Neural crest cell (in vitro differentiated cells): ENCODE measurements at regions not wholly inside any gene's neighbourhood (a gene's known extent, or its start where the extent isn't known, plus 50 kb on each side); places are given as distances from the start of the nearest gene placed in this dataset.
"Not testable (repeated sequence)": the region's sequence is repeated elsewhere in the genome, so short reads cannot be mapped to it uniquely, and the experiment has no call there.

ENCODE experiments used
- DNase-seq: peaks from one replicate; pipeline ENCODE4 v3.0.0; 2021; ENCODE audit warnings: low read depth, mixed read lengths, low spot score
- H3K27ac Mint-ChIP-seq: one replicate; pipeline ENCODE4 v1.8.0; 2021; ENCODE audit warnings: mild to moderate bottlenecking, mixed read lengths; ENCODE audit not compliant: unreplicated experiment
- H3K27me3 Mint-ChIP-seq: 2 replicates; pipeline ENCODE4 v1.8.0; 2021; ENCODE audit warnings: low read depth, mild to moderate bottlenecking, mixed read lengths
- H3K36me3 Mint-ChIP-seq: 2 replicates; pipeline ENCODE4 v1.8.0; 2021; ENCODE audit warnings: low read depth, mild to moderate bottlenecking, mixed read lengths
- H3K4me1 Mint-ChIP-seq: 2 replicates; pipeline ENCODE4 v1.8.0; 2021; ENCODE audit warnings: mixed read lengths
- H3K4me3 Mint-ChIP-seq: one replicate; pipeline ENCODE4 v1.8.0; 2021; ENCODE audit warnings: mild to moderate bottlenecking, mixed read lengths
- H3K9me3 Mint-ChIP-seq: 2 replicates; pipeline ENCODE4 v1.8.0; 2021; ENCODE audit warnings: mixed read lengths
- TF ChIP-seq, protein P1 (sequence below): fragments of 200-600 bp; sonication (generic); conservative IDR thresholded peaks from 2 replicates; pipeline ENCODE4 v1.5.0; 2021; ENCODE audit warnings: antibody characterized with exemption, mild to moderate bottlenecking

DNA sequence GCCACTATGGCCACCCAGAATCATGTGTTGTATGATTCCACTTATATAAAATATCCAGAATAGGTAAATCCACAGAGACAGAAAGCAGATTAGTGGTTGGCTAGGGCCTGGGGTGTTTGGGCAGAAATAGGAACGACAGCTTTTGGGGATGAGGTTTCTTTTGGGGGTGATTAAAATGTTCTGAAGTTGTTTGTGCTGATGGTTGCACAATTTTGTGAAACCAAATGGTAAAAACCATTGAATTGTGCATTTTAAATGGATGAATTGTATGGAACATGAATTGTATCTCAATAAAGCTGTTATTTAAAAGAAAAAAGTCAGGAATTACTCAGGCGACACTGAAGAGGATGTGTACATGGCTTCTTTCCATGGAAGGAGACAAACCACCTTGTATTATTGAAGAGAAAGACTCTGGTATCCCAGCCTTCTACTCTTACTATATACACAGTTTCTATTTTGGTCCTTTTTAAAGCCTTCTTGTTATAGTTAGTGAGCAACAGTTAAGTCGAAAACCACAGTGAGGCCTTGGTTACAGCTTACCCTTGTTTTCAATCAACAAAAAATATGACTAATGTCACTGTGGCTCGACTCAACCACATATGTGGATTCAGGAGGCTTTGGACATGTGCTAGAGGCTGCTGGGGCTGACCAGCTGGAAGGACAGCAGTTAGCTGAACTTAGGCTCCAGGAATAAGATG is 57.1 kb upstream of the KMT2E start:
- no peak for DNase-seq
- Mint-ChIP-seq H3K4me3 (no peak overlapping the region), H3K27ac (no peak overlapping the region), H3K4me1 (peaks cover 5% of the 10 kb centered on the region), H3K36me3 (no peaks in the 10 kb centered on the region), H3K9me3 (no peaks in the 10 kb centered on the region), H3K27me3 (no peaks in the 10 kb centered on the region)
- TF ChIP-seq, protein P1, sequence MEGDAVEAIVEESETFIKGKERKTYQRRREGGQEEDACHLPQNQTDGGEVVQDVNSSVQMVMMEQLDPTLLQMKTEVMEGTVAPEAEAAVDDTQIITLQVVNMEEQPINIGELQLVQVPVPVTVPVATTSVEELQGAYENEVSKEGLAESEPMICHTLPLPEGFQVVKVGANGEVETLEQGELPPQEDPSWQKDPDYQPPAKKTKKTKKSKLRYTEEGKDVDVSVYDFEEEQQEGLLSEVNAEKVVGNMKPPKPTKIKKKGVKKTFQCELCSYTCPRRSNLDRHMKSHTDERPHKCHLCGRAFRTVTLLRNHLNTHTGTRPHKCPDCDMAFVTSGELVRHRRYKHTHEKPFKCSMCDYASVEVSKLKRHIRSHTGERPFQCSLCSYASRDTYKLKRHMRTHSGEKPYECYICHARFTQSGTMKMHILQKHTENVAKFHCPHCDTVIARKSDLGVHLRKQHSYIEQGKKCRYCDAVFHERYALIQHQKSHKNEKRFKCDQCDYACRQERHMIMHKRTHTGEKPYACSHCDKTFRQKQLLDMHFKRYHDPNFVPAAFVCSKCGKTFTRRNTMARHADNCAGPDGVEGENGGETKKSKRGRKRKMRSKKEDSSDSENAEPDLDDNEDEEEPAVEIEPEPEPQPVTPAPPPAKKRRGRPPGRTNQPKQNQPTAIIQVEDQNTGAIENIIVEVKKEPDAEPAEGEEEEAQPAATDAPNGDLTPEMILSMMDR: no peak

DNA sequence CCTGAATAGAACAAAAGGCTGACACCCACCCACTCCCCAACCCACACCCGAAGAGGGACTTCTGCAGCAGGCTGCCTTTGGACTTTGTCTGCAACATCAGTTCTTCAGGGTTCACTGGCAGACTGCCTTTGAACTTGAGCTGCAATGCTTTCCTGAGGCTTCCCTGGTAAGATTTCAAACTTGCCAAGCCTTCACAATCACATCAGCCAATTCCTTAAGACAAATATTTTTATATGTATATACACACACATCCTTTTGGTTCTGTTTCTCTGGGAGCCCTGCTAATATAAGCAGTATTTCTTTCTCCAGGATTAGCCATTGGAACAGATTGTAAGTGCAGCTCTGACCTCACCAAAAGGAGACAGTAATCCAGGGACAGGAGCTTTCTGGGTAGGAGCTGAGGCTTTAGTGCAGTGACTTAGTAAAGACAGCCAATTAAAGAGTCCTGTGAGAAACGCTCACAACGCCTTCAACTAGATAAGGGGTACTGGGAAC is 55.6 kb upstream of the KMT2E start:
- no peaks in the 10 kb centered on the region for H3K36me3 Mint-ChIP-seq
- no peaks in the 10 kb centered on the region for H3K27me3 Mint-ChIP-seq
- H3K9me3 Mint-ChIP-seq: no peaks in the 10 kb centered on the region
- H3K27ac Mint-ChIP-seq: no peak overlapping the region
- no peak for DNase-seq
- TF ChIP-seq, protein P1: no peak
- no peak overlapping the region for H3K4me3 Mint-ChIP-seq
- peaks cover 5% of the 10 kb centered on the region for H3K4me1 Mint-ChIP-seq

DNA sequence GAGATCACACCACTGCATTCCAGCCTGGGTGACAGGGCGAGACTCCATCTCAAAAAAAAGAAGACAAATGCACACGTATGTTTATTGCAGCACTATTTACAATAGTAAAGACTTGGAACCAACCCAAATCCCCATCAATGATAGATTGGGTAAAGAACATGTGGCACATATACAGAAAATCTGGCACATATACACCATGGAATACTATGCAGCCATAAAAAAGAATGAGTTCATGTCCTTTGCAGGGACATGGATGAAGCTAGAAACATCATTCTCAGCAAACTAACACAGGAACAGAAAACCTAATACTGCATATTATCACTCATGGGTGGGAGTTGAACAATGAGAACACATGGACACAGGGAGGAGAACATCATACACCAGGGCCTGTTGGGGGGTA is 54.5 kb upstream of the KMT2E start:
- H3K4me3 Mint-ChIP-seq, H3K27ac Mint-ChIP-seq, H3K27me3 Mint-ChIP-seq, H3K4me1 Mint-ChIP-seq, H3K9me3 Mint-ChIP-seq, DNase-seq, H3K36me3 Mint-ChIP-seq: not testable (repeated sequence)

DNA sequence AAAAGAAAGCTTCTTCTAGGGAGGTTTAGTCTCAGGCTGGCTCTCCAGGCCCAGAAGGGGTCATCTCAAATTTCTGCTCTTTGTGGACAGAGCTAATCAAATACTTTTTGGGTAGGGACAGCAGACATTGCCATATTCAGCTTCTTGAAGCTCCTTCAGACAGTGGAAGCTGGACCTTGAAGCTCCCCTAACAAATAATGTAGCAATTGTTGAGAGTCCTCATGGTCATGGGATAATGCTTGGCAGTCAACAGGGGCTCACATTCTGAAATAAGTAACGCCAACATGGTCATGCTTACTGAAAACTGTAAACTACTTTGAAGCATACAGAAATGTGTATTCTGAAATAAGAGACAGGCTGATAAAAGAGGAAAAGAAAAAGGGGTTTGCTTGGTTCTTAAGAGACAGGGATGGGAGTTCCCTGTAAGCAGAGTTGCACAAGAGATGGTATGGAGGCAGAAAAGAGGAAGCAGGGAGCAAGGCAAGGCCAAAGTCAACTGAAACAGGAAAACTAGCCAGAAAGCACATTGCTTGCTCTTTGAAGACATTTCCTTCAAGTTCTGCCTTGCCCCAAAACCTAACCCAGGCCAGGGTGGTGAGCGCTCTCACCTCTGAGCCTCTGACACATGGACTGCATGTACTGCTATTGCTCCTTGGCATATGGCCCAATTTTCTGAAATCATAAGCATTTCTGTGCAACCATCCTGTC is 53.1 kb upstream of the KMT2E start:
- Mint-ChIP-seq H3K4me3 (no peak overlapping the region), H3K27ac (no peak overlapping the region), H3K36me3 (peaks cover 4% of the 10 kb centered on the region), H3K9me3 (peaks cover 4% of the 10 kb centered on the region), H3K27me3 (no peaks in the 10 kb centered on the region), H3K4me1 (peaks cover 5% of the 10 kb centered on the region)
- no peak for DNase-seq
- TF ChIP-seq, protein P1: no peak

DNA sequence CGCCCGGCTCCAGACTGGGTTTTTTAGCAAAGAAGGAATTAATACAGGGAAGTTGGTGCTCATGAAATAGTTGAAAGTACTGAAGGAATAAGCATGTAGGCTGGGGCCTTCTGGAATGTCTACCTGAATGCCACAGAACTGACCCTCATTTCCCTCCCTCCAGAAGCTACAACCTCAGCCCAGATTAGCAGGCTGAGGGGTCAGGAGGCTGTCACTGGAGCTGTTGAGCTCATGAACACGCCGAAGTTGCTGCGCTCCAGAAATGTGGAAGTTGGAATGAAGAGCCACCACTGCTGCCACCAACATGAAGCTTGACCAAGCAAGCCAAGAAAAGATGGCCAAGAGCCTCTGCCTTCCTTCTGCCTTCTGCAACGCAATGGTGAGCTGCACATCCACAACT is 52.2 kb upstream of the KMT2E start:
- TF ChIP-seq, protein P1: no peak
- H3K4me3 Mint-ChIP-seq: no peak overlapping the region
- peaks cover 5% of the 10 kb centered on the region for H3K4me1 Mint-ChIP-seq
- peaks cover 4% of the 10 kb centered on the region for H3K36me3 Mint-ChIP-seq
- no peak for DNase-seq
- peaks cover 4% of the 10 kb centered on the region for H3K9me3 Mint-ChIP-seq
- H3K27me3 Mint-ChIP-seq: no peaks in the 10 kb centered on the region
- no peak overlapping the region for H3K27ac Mint-ChIP-seq

DNA sequence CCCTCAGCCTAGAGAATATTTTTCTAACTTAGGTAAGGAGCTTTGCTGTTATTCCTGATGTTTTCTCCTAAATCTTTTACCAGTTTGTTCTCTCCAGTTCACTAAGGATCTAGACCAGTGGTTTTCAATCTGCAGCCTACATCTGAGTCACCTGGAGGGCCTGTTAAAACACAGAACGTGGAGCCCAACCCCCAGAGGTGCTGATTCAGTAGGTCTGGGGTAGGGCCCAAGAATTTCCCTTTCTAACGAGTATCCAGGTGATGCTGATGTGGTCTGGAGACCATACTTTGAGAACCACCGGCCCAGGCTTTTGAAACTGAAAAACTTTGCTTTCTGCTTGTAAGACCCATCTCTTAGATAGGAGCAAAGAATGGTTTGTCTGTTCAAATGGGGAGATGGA is 51.2 kb upstream of the KMT2E start:
- Mint-ChIP-seq H3K4me3 (no peak overlapping the region), H3K27me3 (no peaks in the 10 kb centered on the region), H3K27ac (no peak overlapping the region), H3K9me3 (peaks cover 4% of the 10 kb centered on the region), H3K4me1 (no peaks in the 10 kb centered on the region), H3K36me3 (peaks cover 4% of the 10 kb centered on the region)
- no peak for DNase-seq
- TF ChIP-seq, protein P1: no peak
